Fibroblast of villous mesenchyme (primary cell): ENCODE measurements at regions not wholly inside any gene's neighbourhood (a gene's known extent, or its start where the extent isn't known, plus 50 kb on each side); places are given as distances from the start of the nearest gene placed in this dataset.
A peak's percentile ranks its signal among the peaks of the same experiment; 100 is the strongest.
"Not testable (repeated sequence)": the region's sequence is repeated elsewhere in the genome, so short reads cannot be mapped to it uniquely, and the experiment has no call there.

Experiments used
- DNase-seq: peaks from one replicate; pipeline ENCODE4 v3.0.0-alpha.2; 2010; ENCODE audit warnings: low read depth
- H3K4me3 ChIP-seq: 2 replicates; pipeline ENCODE4 v1.5.1; 2011; ENCODE audit warnings: low read depth, mild to moderate bottlenecking, low read length
- CTCF ChIP-seq: IDR thresholded peaks from 2 replicates; pipeline ENCODE4 v1.5.1; 2012; ENCODE audit warnings: low read depth, mild to moderate bottlenecking, low read length; ENCODE audit not compliant: insufficient read depth

DNA sequence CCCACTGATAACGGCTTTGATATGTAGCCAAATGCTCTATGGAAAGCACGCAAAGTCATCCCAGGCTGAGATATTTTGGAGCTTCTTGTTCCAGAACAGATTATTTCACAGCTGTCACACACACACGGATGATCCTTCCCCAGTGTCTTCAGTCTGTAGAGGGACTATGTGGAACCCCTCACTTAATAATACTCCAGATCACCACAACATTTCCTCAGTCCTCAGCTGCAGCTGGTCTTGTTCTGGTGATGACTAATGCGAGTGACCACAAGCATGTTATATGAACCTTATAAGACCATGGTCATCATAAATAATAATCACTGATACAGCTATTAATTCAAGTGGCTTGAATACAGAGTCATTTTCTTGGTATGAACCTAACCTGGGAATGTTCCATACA lies 490.7 kb downstream of the RPIA start:
- DNase-seq, H3K4me3 ChIP-seq: not testable (repeated sequence)

DNA sequence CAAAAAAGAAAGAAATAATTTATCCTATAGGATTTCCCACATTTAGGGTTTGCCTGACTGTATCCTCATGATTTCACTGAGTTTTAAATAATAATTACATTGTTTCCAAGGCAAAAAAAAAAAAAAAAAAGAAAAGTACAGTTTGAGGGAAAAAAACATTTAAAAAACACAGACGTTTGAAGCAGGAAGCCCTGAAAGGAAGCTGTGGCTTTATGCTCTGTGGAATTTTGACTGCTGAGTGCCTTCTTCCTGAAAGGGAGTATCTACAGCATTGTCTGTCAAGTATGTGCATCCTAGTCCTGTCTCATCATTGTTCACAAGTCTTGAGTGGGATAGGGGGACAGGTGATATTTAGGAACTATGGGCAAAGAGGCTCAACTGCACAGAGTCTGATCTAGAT lies 493.3 kb downstream of the RPIA start:
- not testable (repeated sequence) for H3K4me3 ChIP-seq, DNase-seq

GRCh38 chr2:89195636-89196251 lies 504.3 kb downstream of the RPIA start:
- H3K4me3 ChIP-seq, DNase-seq: not testable (repeated sequence)

- not testable (repeated sequence) for DNase-seq, H3K4me3 ChIP-seq
These were observed 505.2 kb downstream of the RPIA start for GRCh38 chr2:89196719-89197118.

- H3K4me3 ChIP-seq, DNase-seq: not testable (repeated sequence)
These were observed 506.6 kb downstream of the RPIA start for GRCh38 chr2:89198026-89198425.

DNA sequence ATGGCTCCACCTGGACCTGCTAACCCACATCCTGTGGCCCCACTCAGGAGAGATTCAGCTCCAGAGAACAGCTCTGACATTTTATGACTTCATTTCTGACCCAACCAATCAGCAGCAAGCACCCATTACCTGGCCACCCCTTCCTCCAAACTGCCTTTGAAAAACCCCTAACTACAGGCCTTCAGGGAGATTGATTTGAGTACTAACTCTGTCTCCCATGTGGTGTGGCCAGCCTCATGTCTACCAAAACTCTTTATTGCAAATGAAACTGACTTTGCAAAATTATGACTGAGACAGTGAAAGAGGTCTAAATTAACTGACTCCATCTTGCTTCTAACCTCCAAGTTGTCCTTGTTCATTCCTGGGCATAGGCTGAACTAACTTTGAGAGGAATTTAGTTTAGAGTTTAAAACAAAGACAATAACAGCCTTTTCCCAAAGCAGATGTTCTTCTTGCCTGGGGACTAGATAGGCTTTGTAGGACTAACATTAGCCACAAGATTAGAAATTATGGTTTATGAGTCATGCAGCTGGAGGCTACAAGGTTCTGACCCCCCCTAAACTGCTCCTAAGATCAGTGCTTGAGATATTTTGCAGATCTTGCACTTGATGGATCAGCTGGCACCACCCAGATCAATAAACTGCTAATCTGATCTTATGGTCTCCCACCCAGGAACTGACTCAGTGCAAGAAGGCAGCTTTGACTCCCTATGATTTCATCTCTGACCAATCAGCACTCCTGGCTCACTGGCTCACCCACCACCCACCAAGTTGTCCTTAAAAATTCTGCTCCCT lies 508.2 kb downstream of the RPIA start:
- DNase-seq, result peak; percentile 3
- H3K4me3 ChIP-seq, result not testable (repeated sequence)

DNA sequence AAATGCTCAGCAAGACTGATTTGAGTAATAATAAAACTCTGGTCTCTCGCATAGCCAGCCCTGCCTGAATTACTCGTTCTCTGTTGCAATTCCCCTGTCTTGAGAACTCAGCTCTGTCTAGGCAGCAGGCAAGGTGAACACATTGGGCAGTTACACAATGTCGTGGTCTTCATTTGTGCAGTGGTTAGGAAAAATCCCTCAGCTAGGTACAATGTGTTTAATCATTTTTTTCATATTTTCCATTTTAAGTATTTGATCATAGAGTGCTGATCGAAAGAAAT lies 508.7 kb downstream of the RPIA start:
- H3K4me3 ChIP-seq, DNase-seq: not testable (repeated sequence)

- DNase-seq, H3K4me3 ChIP-seq: not testable (repeated sequence)
These were observed 511.0 kb downstream of the RPIA start for GRCh38 chr2:89202518-89202917.

GRCh38 chr2:89205153-89205552 lies 513.7 kb downstream of the RPIA start:
- TF ChIP-seq CTCF, result peak; percentile 41
- not testable (repeated sequence) for DNase-seq, H3K4me3 ChIP-seq

DNA sequence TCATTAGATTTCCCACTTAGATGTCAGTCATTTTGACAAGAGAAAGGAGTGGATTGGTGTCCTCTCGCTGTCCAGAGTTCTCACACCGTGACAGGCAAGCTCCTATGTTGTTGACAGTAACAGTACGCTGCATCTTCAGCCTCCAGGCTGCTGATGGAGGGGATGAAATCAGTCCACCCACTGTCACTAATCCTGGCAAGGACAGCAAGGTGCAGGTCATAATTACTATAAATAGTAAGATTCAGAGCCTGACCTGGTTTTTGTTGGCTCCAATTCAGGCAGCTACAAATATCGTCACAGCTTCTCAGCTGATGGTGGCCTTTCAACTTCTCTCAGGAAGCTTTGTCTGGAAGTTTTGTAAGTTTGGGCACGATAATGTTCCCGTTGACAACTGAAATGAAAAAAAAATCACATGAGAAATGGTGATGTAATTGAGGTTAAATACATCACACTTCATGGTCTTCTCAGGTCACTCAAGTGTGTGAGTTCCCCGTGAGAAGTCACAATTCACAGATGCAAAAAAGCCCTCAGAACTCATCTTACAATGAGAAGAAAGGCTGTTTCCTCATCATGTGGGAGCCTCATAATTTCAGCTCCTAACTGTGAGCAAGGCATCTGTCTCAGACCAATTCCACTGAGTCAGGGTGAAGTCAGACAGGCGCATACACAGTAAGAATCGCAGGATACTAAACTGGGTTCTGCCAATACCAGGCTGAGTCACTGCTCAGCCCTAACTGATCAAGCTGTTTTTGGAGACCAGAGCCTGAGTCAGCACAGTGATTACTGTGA lies 516.9 kb downstream of the RPIA start:
- DNase-seq, H3K4me3 ChIP-seq: not testable (repeated sequence)

DNA sequence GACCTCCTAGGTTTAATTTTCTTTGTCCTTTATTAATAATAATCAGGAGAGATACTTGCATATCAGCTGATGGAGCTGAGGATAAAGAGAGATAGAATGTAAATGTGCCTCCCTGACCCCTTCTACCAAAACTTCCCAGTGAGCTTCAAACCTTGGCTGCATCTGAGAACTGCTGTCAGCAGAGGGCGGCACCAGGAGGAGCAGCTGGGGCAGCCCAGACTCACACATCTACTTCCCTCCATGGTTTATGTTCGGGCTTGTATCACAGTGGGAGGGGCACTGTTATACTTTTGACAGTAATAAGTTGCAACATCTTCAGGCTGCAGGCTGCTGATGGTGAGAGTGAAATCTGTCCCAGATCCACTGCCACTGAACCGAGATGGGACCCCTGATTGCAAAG lies 521.7 kb downstream of the RPIA start:
- peak; percentile 8 for DNase-seq
- H3K4me3 ChIP-seq, result not testable (repeated sequence)

DNA sequence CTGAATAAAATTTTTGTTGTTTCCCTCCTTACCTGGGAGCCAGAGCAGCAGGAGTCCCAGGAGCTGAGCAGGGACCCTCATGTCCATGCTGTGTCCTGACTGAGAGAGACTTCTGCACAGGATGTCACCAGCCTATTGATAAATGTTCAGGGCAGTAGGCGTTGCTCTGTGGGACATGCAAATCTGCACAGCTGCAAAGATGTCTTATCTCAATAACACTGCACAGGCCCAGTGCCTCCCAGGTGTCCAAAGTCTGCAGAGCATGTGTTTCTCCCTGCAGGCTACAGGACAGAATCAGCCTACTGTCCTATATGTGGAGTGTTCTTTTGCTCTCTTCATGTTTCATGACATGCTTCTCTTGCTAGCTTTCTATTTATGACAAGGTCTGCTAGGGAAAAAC lies 522.3 kb downstream of the RPIA start:
- not testable (repeated sequence) for H3K4me3 ChIP-seq, DNase-seq

DNA sequence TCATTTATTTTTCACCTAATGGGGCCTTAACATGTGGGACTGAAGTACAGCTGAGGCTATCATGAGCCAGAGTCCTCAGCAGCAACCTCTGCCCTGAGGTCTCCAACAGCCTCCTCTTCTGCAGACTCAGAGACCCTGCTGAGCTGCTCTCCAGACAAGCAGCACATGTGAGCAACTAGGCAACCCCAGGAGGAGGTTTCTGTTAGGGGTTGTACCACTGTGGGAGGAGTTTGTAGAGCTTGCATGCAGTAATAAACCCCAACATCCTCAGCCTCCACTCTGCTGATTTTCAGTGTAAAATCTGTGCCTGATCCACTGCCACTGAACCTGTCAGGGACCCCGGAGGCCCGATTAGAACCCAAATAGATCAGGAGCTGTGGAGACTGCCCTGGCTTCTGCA lies 530.0 kb downstream of the RPIA start:
- DNase-seq, result not testable (repeated sequence)

DNA sequence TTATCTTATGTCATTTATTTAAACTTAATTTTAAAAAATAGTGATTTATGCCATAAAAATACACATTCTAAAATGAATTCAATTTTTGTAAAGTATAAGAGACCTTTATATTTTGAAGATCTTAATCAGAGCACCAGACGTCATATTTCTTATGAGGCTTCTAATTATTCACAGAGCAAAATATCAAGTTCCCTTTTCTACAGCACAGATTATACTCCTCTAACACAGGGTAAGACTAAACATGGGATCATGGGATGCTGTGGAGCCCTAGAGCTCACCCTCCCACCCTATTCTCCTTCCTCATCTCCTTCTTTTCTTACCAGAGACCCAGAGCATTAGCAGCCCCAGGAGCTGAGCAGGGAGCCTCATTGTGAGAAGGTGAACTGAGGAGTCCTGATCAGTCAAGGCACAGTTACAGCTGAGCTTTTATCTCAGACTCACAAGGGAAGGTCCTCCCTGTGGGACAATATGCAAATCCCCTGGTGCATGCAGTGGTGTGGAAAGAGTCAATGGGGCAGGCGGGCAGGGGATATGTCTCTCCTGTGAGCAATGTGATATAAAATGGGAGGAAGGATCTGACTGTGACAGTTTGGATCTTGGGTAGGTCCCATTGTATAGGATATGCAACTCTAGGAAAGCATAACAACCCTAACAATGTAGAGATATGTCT lies 530.7 kb downstream of the RPIA start:
- not testable (repeated sequence) for DNase-seq, H3K4me3 ChIP-seq

More for the DNA sequence above, 530.0 kb downstream of the RPIA start:
- H3K4me3 ChIP-seq, result not testable (repeated sequence)

- H3K4me3 ChIP-seq, DNase-seq: not testable (repeated sequence)
These were observed 533.3 kb downstream of the RPIA start for GRCh38 chr2:89224803-89225202.

DNA sequence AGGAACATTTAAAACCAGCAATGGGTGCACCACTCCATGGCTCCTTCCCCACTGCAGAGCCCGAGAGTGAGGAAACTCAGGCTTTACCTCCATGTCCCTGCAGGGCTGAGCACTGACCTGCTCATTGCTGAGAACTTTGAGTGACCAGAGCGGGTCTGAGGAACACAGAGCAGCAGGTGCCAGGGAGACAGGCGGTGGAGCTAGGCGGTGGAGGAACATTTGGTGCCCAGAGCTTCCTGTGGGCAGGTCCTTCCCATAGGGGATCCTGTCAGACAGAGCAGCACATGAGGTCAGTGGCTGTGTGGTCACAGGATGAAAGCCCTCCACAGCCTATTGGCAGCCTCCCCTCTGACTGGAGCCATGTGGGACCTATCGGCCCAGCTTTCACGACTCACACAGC lies 538.5 kb downstream of the RPIA start:
- H3K4me3 ChIP-seq, result not testable (repeated sequence)

GRCh38 chr2:89231241-89231640 lies 539.8 kb downstream of the RPIA start:
- not testable (repeated sequence) for H3K4me3 ChIP-seq, DNase-seq

More for the DNA sequence above, 538.5 kb downstream of the RPIA start:
- not testable (repeated sequence) for DNase-seq

GRCh38 chr2:89233931-89234330 lies 542.5 kb downstream of the RPIA start:
- not testable (repeated sequence) for DNase-seq, H3K4me3 ChIP-seq
